Testis (tissue), 2 donors: ENCODE measurements at regions not wholly inside any gene's neighbourhood (a gene's known extent, or its start where the extent isn't known, plus 50 kb on each side); places are given as distances from the start of the nearest gene placed in this dataset.

Experiments
- CTCF ChIP-seq, 3 experiments: fragments of 450-650 bp in 2 of 3; fragments of 200-600 bp in 1 of 3; sonication (generic) in 1 of 3; IDR thresholded peaks; one replicate each; pipeline ENCODE4 v1.5.1; 2016 to 2019; ENCODE audit warnings: antibody characterized with exemption in 3 of 3, mild to moderate bottlenecking in 2 of 3, moderate library complexity in 1 of 3
- POLR2A ChIP-seq: fragments of 450-650 bp; IDR thresholded peaks from one replicate; pipeline ENCODE4 v1.6.1; 2017; ENCODE audit warnings: antibody characterized with exemption, mild to moderate bottlenecking, moderate library complexity

DNA sequence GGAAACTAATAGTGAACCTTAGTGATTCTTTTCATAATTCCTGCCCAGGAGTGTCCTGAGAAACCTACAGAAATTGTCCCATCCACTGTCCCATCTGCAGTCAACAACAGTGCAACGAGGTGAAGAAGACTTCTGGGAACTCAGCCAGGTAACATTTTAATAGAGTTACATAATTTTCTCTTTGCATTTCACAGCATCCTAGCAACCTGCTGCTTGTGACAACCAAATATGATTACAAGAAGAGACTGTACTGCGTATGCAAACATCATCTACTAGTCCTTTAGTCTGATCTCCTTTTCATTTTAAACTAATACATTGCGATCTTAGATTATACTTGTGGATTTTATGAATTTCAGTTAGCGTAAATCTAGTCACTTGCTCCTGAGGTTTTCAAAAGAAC is 951.6 kb downstream of the TFAP2A start:
- TF ChIP-seq POLR2A (no peak), CTCF (IDR thresholded peaks at IDR 0.05) (no peak)
